HUDEP-2 (cell line): ENCODE measurements at regions not wholly inside any gene's neighbourhood (a gene's known extent, or its start where the extent isn't known, plus 50 kb on each side); places are given as distances from the start of the nearest gene placed in this dataset.

Experiments used
- DNase-seq, 76 experiments: peaks; one replicate each; lab custom pipeline; 2025; ENCODE audit not compliant: unreplicated experiment in 76 of 76; lab: John Stamatoyannopoulos, UW

DNA sequence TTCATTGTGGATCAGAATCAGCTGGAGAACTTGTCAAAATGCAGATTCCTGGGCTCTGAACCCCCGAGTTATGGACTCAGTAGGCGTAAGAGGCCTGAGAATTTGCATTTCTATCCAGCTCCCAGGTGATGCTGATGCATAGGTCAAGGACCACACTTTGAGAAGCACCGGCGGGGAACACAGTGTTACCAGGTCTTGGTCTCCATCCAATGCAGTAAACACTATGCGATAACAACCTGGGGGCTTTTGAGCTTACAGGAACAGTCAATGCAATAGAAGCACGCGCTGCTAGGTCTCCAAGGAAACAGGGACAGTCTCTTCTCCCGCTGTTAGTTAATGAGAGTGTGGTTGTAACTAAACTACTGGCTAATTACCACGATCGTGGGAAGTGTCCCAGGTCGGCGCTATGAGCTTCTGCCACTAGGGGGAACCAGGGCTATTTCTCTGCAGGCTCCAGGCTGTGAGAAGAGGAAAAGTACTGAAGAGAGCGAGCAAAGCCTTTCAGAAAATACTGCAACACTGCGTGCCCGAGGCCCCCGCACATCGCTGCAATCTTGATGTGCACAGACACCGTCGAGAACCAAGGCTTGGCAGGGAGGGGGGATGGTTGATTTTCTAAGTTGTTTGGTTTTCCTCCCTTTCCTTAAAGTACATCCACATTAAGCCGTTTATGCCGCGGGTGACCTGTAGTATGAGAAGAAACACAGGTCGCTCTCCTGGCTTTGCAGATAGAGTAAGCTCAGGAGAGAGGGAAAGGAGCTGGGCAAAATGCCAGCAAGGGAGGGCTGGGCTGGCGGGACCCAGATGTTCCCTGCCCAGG lies 52.0 kb upstream of the KCNA1 start:
- DNase-seq: peak in 49 of 76 experiments; percentile 1 to 64 (median 31)

DNA sequence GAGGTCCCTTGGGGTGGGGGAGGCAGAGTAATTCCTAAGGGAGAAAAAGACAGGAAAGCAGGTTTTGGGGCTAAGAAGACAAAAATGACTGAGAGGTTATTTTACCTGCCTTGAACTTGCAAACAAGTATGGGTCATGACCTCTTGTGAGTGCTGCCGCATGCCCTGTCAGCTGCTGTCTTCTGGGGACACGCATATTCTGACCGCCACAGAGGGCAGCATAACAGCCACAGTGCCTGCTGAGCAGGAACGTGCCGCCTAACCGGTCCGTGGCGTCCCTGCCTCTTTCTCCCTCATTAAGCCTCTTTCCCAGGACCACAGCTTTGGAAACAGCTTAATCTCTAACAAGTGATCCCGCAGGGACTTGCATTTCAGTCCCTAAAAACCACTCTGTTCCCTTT lies 51.3 kb upstream of the KCNA1 start:
- DNase-seq: no peak

DNA sequence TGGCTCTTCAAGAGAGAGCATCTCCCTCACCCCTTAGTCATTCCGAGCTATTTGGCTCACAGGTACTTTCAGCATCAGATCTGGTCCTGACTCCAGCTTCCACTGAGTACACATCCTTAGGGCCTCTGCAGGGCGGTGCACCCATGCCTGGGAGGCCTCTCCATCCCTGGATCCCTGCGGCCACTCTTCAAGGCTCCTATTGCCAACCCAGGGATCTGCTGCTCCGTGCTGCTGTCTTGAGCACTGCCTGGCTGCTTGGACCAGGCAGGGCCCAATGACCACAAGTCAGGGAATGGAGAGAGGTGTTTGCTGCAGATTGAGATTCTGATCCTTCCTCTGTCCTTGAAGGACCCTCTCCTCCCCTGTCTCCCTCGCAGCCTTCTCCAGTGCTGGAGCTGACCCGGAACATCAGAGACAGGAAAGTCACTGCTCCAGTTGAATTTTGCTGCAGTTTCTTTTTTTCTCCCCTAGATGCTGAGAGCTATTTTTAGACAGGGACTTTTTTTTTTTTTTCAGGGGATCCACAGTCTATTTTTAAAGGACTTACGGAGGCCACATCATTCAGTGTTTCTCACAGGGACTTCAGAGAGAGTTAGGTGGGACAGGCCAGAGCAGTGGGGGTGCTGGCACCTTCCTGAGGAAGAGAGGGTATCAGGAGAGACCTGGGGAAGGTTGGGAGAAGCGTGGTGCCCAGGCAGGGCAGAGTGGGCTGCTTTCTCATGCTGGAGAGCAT lies 50.1 kb upstream of the KCNA1 start:
- no peak for DNase-seq
